Kidney (tissue), 13 donors: ENCODE measurements at regions not wholly inside any gene's neighbourhood (a gene's known extent, or its start where the extent isn't known, plus 50 kb on each side); places are given as distances from the start of the nearest gene placed in this dataset.

Experiments
- DNase-seq, 5 donors: peaks; one replicate each; pipeline ENCODE4 v3.0.0-alpha.2; 2013 to 2020
- FAIRE-seq: peaks from 2 replicates; lab custom pipeline; 2012; peaks lifted over from hg19 to GRCh38; lab: Jason Lieb, UNC
- H3K27ac ChIP-seq, 2 donors: one replicate each; pipeline ENCODE4 v1.7.0; 2013; ENCODE audit warnings: low read depth in 2 of 2, low read length in 2 of 2, inconsistent platforms in 1 of 2
- H3K27me3 ChIP-seq: one replicate; pipeline ENCODE4 v1.7.1; 2013; ENCODE audit warnings: low read length, inconsistent platforms; ENCODE audit not compliant: control insufficient read depth, insufficient read depth
- H3K36me3 ChIP-seq, 3 donors: one replicate each; pipeline versions ENCODE4 v1.7.0 to v1.7.1; 2013; ENCODE audit warnings: low read length in 3 of 3, control low read depth in 1 of 3, inconsistent platforms in 1 of 3; ENCODE audit not compliant: insufficient read depth in 3 of 3, control insufficient read depth in 2 of 3
- H3K4me1 ChIP-seq, 3 donors: one replicate each; pipeline versions ENCODE4 v1.7.0 to v1.7.1; 2013; ENCODE audit warnings: low read length in 3 of 3, inconsistent platforms in 1 of 3, low read depth in 1 of 3; ENCODE audit not compliant: control insufficient read depth in 2 of 3, insufficient read depth in 2 of 3
- H3K4me3 ChIP-seq, 3 donors: one replicate each; pipeline versions ENCODE4 v1.7.0 to v1.8.1; 2013; ENCODE audit warnings: low read length in 3 of 3, control low read depth in 1 of 3, inconsistent platforms in 1 of 3
- H3K9ac ChIP-seq, 3 donors: one replicate each; pipeline versions ENCODE4 v1.7.0 to v1.7.1; 2013; ENCODE audit warnings: low read length in 3 of 3, control low read depth in 1 of 3, inconsistent platforms in 1 of 3
- H3K9me3 ChIP-seq, 3 donors: one replicate each; pipeline versions ENCODE4 v1.7.0 to v1.7.1; 2013; ENCODE audit warnings: low read length in 3 of 3, control low read depth in 1 of 3, inconsistent platforms in 1 of 3; ENCODE audit not compliant: control insufficient read depth in 2 of 3, insufficient read depth in 1 of 3
- CTCF ChIP-seq: IDR thresholded peaks from 3 replicates; pipeline ENCODE4 v1.5.1; 2012; ENCODE audit warnings: mild to moderate bottlenecking, moderate library complexity, borderline replicate concordance; ENCODE audit not compliant: insufficient read depth; ENCODE audit errors: extremely low read depth
- intact Hi-C: fragments of 100-400 bp; cut with DNase I; formaldehyde crosslinking; loops from one replicate; pipeline ENCODE4 v1.11.1; 2022
- donor health status: control.
- donor health status: control.
- donor health status: control.
- donor health status: control.
- donor health status: control.
- donor health status: DM: yes; HTN: yes; CAD: no.
- donor health status: Normal renal cell carcinoma (clear cell type).

DNA sequence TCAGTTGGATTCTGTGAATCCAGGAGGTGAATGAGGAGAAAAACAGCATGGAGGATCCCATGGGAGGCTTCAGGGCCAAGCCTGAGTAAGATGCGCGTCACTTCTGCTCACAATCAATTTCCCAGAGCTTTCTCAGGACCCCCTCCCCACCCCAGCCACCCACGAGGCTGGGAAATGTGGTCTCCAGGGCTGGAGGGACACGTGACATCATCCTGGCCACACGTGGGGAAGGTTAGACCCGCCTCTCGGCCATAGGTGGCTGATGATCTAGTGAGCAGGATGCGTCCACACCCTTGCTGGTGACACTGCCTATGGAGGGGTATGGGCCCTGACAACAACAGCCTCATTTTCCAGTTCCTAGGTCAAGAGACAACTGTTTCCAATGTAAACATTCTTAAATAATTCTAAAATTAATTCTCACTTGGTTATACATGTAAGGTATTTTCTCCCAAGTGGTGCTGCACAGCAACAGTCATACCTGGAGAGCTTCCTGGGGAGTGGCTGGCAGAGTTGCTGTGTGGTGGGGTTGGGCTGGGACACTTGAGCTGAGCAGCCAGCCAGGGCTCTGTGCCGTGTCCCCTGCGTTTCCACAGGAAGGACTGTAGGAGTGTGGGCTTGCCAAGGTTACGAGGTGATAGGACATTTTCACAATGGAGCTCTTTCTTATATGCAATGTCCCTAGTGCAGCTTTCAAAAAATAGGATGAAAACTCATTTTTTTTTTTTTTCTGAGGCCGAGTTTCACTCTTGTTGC is 153.1 kb downstream of the GADD45G start:
- H3K27me3 ChIP-seq: no peaks in the 10 kb centered on the region
- no peak overlapping the region for H3K4me3 ChIP-seq
- intact Hi-C loops: no loop called here
- DNase-seq (peak in 1 of 5 donors; percentile 40), FAIRE-seq (no peak)
- TF ChIP-seq CTCF: no peak
- H3K4me1 ChIP-seq: peaks cover 0 to 10% (median 9%) of the 10 kb centered on the region in 3 donors
- H3K9ac ChIP-seq: no peak overlapping the region
- H3K27ac ChIP-seq: no peak overlapping the region
- H3K9me3 ChIP-seq: no peaks in the 10 kb centered on the region
- H3K36me3 ChIP-seq: no peaks in the 10 kb centered on the region

DNA sequence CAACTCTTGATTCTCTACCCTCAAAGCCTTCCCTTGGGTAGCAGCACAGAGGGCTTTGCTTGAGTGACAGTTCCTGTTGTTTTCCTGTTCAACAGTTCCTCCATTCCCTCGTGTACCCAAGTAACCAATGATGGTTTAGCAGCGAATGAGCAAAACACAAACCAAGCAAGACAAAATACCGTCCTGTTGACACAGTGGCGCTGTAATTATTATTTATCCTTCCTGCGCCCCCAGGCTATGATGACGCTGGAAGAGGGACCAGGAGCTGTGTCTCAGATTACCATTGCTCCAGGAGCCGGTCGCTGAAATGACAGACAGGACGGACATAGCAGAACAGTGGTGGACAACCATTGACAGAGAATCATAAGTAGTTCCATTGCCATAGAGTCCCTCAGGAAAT is 154.8 kb downstream of the GADD45G start:
- no peak for TF ChIP-seq CTCF
- Histone ChIP-seq H3K9ac (no peak overlapping the region), H3K4me1 (peaks cover 0 to 10% (median 9%) of the 10 kb centered on the region in 3 donors), H3K36me3 (no peaks in the 10 kb centered on the region), H3K9me3 (no peaks in the 10 kb centered on the region), H3K27me3 (no peaks in the 10 kb centered on the region), H3K4me3 (no peak overlapping the region), H3K27ac (no peak overlapping the region)
- intact Hi-C loops: no loop called here
- DNase-seq (peak in 3 of 5 donors; percentile 27 to 31 (median 29)), FAIRE-seq (no peak)

DNA sequence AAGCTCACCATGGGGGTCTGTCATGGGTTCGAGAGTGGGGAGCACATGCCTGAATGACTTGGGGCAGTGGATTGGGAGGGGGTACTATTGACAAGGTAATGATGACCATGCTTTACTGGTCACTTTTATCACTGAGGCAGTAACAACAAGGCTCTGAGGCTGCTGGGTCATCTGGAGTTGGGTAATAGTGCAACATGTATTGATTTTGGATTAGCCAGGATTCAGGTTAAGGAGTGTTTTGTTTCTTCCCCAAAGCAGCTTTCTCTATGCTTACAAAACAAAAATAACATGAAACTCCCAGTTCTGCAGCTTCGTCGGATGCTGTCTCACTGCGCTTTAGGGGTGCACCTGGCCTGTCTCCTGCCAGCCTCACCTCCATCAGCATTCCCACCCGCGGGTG is 155.3 kb downstream of the GADD45G start:
- Histone ChIP-seq H3K4me3 (no peak overlapping the region), H3K9ac (no peak overlapping the region)
- DNase-seq: no peak

More for the DNA sequence above, 155.3 kb downstream of the GADD45G start:
- H3K27ac ChIP-seq: no peak overlapping the region
- H3K36me3 ChIP-seq: no peaks in the 10 kb centered on the region
- H3K9me3 ChIP-seq: no peaks in the 10 kb centered on the region
- no peaks in the 10 kb centered on the region for H3K27me3 ChIP-seq
- no peak for FAIRE-seq
- intact Hi-C loops: no loop called here
- no peak for TF ChIP-seq CTCF
- H3K4me1 ChIP-seq: peaks cover 0 to 10% (median 9%) of the 10 kb centered on the region in 3 donors
